ENCODE measurements at regions not wholly inside any gene's neighbourhood (a gene's known extent, or its start where the extent isn't known, plus 50 kb on each side); places are given as distances from the start of the nearest gene placed in this dataset.

GRCh38 chr14:97604731-97605130 lies 807.5 kb downstream of the VRK1 start:
- Histone ChIP-seq H2AK5ac (ENCODE audit: low read length) (no peak overlapping the region), H3K4ac (ENCODE audit: low read depth, low read length) (no peak overlapping the region), H3K4me2 (ENCODE audit: low read length) (no peak overlapping the region), H3K9me3 (ENCODE audit: insufficient read depth, low read depth, low read length) (no peaks in the 10 kb centered on the region), H4K8ac (ENCODE audit: low read depth, low read length) (no peak overlapping the region), H3K27me3 (ENCODE audit: insufficient read depth, low read length) (no peaks in the 10 kb centered on the region), H3K18ac (ENCODE audit: low read length) (no peak overlapping the region), H3K79me2 (ENCODE audit: control insufficient read depth, insufficient read depth, low read length, poor library complexity) (no peaks in the 10 kb centered on the region), H3K9ac (ENCODE audit: low read length) (no peak overlapping the region), H3K23ac (ENCODE audit: low read length) (no peak overlapping the region), H2BK5ac (ENCODE audit: low read depth, low read length, poor library complexity) (no peak overlapping the region), H2AFZ (ENCODE audit: insufficient read depth, low read length, poor library complexity) (no peak overlapping the region), H2BK120ac (ENCODE audit: insufficient read depth, low read length, poor library complexity) (no peak overlapping the region), H2BK12ac (ENCODE audit: low read length) (no peak overlapping the region), H3K27ac (ENCODE audit: low read depth, low read length) (no peak overlapping the region), H3K79me1 (ENCODE audit: low read length) (no peaks in the 10 kb centered on the region), H4K12ac (ENCODE audit: low read depth, low read length) (no peak overlapping the region), H3K4me1 (ENCODE audit: control insufficient read depth in 1 of 2, insufficient read depth in 2 of 2, low read length in 2 of 2) (no peaks in the 10 kb centered on the region), H3K4me3 (ENCODE audit: low read depth, low read length) (no peak overlapping the region), H4K91ac (ENCODE audit: low read depth, low read length) (no peak overlapping the region), H3K36me3 (ENCODE audit: control insufficient read depth in 1 of 2, insufficient read depth in 2 of 2, low read length in 2 of 2) (no peaks in the 10 kb centered on the region), H3K14ac (ENCODE audit: low read length) (no peak overlapping the region)
- DNase-seq = no peak
- no CpG with 5 or more reads among the region's 6 CpGs for WGBS (ENCODE audit: extremely low coverage, insufficient coverage, insufficient read length)

- Histone ChIP-seq H4K91ac (ENCODE audit: low read depth, low read length) (no peak overlapping the region), H3K79me1 (ENCODE audit: low read length) (no peaks in the 10 kb centered on the region), H3K27me3 (ENCODE audit: insufficient read depth, low read length) (no peaks in the 10 kb centered on the region), H2BK5ac (ENCODE audit: low read depth, low read length, poor library complexity) (no peak overlapping the region), H3K23ac (ENCODE audit: low read length) (no peak overlapping the region), H3K14ac (ENCODE audit: low read length) (no peak overlapping the region), H3K9me3 (ENCODE audit: insufficient read depth, low read depth, low read length) (peaks cover 2% of the 10 kb centered on the region), H3K36me3 (ENCODE audit: control insufficient read depth in 1 of 2, insufficient read depth in 2 of 2, low read length in 2 of 2) (no peaks in the 10 kb centered on the region), H3K4ac (ENCODE audit: low read depth, low read length) (no peak overlapping the region), H2BK120ac (ENCODE audit: insufficient read depth, low read length, poor library complexity) (no peak overlapping the region), H3K27ac (ENCODE audit: low read depth, low read length) (no peak overlapping the region), H3K18ac (ENCODE audit: low read length) (no peak overlapping the region), H4K12ac (ENCODE audit: low read depth, low read length) (no peak overlapping the region), H3K4me1 (ENCODE audit: control insufficient read depth in 1 of 2, insufficient read depth in 2 of 2, low read length in 2 of 2) (no peaks in the 10 kb centered on the region), H3K4me2 (ENCODE audit: low read length) (no peak overlapping the region), H2AFZ (ENCODE audit: insufficient read depth, low read length, poor library complexity) (no peak overlapping the region), H3K4me3 (ENCODE audit: low read depth, low read length) (no peak overlapping the region), H2AK5ac (ENCODE audit: low read length) (no peak overlapping the region), H3K79me2 (ENCODE audit: control insufficient read depth, insufficient read depth, low read length, poor library complexity) (no peaks in the 10 kb centered on the region), H3K9ac (ENCODE audit: low read length) (peak overlapping the region; percentile 58), H4K8ac (ENCODE audit: low read depth, low read length) (no peak overlapping the region), H2BK12ac (ENCODE audit: low read length) (no peak overlapping the region)
- no CpG with 5 or more reads among the region's 3 CpGs for WGBS (ENCODE audit: extremely low coverage, insufficient coverage, insufficient read length)
- DNase-seq = no peak
Measured at GRCh38 chr14:97618401-97618800, 821.2 kb downstream of the VRK1 start.

DNA sequence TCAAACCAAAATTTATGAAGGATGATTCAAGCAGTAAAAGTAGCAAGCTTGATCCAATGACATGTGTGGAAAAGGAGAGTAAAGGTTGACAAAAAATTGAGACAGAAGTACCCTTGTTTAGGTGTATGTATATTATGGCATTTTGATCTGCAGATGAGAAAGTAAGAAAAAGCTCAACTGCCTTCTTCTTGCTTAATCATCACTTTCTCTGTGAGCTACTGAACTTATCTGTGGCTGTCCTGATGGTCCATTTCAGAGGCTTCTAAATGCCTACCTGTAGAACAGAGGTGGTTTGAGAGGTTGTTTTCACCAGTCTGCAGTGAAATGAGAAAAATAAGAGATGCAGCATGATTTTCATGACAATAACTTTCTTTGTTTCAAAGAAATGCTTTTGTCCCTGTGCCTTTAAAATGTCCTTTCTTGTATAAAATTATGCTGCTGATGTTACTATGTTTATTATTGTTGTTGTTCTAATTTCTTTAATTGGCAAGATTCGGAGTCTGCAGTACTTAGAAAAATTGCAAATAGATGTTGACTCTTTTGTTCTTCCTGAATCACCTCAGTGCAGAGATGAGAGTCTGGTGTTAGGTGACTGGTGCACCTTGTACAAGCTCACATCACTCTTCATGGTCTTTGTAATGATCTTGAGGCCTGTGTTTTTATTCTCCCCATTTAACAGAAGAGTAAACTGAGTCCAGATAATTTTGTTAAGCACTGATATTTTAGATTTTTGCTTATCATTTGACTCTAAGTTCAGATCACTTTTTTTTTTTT lies 821.9 kb downstream of the VRK1 start:
- H3K14ac ChIP-seq (ENCODE audit: low read length) = no peak overlapping the region
- H2BK12ac ChIP-seq (ENCODE audit: low read length) = no peak overlapping the region
- no peak overlapping the region for H2AK5ac ChIP-seq (ENCODE audit: low read length)
- no peak overlapping the region for H3K4me2 ChIP-seq (ENCODE audit: low read length)
- H3K18ac ChIP-seq (ENCODE audit: low read length) = no peak overlapping the region
- no peak overlapping the region for H4K12ac ChIP-seq (ENCODE audit: low read depth, low read length)
- no CpG with 5 or more reads among the region's 1 CpG for WGBS (ENCODE audit: extremely low coverage, insufficient coverage, insufficient read length)
- no peak overlapping the region for H2AFZ ChIP-seq (ENCODE audit: insufficient read depth, low read length, poor library complexity)
- no peaks in the 10 kb centered on the region for H3K27me3 ChIP-seq (ENCODE audit: insufficient read depth, low read length)
- no peaks in the 10 kb centered on the region for H3K79me2 ChIP-seq (ENCODE audit: control insufficient read depth, insufficient read depth, low read length, poor library complexity)
- H3K79me1 ChIP-seq (ENCODE audit: low read length) = no peaks in the 10 kb centered on the region
- no peaks in the 10 kb centered on the region for H3K36me3 ChIP-seq (ENCODE audit: control insufficient read depth in 1 of 2, insufficient read depth in 2 of 2, low read length in 2 of 2)
- DNase-seq = no peak
- no peak overlapping the region for H4K8ac ChIP-seq (ENCODE audit: low read depth, low read length)
- H3K4me3 ChIP-seq (ENCODE audit: low read depth, low read length) = no peak overlapping the region
- no peak overlapping the region for H2BK5ac ChIP-seq (ENCODE audit: low read depth, low read length, poor library complexity)
- no peaks in the 10 kb centered on the region for H3K4me1 ChIP-seq (ENCODE audit: control insufficient read depth in 1 of 2, insufficient read depth in 2 of 2, low read length in 2 of 2)
- no peak overlapping the region for H3K9ac ChIP-seq (ENCODE audit: low read length)
- no peak overlapping the region for H3K23ac ChIP-seq (ENCODE audit: low read length)
- no peak overlapping the region for H3K4ac ChIP-seq (ENCODE audit: low read depth, low read length)
- H2BK120ac ChIP-seq (ENCODE audit: insufficient read depth, low read length, poor library complexity) = no peak overlapping the region
- no peak overlapping the region for H4K91ac ChIP-seq (ENCODE audit: low read depth, low read length)
- H3K27ac ChIP-seq (ENCODE audit: low read depth, low read length) = no peak overlapping the region
- H3K9me3 ChIP-seq (ENCODE audit: insufficient read depth, low read depth, low read length) = peaks cover 2% of the 10 kb centered on the region

GRCh38 chr14:97620066-97620465 lies 822.9 kb downstream of the VRK1 start:
- no peaks in the 10 kb centered on the region for H3K79me1 ChIP-seq (ENCODE audit: low read length)
- no peak overlapping the region for H2BK120ac ChIP-seq (ENCODE audit: insufficient read depth, low read length, poor library complexity)
- no peak overlapping the region for H3K27ac ChIP-seq (ENCODE audit: low read depth, low read length)
- no peak overlapping the region for H2BK5ac ChIP-seq (ENCODE audit: low read depth, low read length, poor library complexity)
- no peak overlapping the region for H3K4me2 ChIP-seq (ENCODE audit: low read length)
- H3K18ac ChIP-seq (ENCODE audit: low read length) = no peak overlapping the region
- H3K27me3 ChIP-seq (ENCODE audit: insufficient read depth, low read length) = no peaks in the 10 kb centered on the region
- H2BK12ac ChIP-seq (ENCODE audit: low read length) = no peak overlapping the region
- no peak overlapping the region for H4K91ac ChIP-seq (ENCODE audit: low read depth, low read length)
- H3K79me2 ChIP-seq (ENCODE audit: control insufficient read depth, insufficient read depth, low read length, poor library complexity) = no peaks in the 10 kb centered on the region
- no CpG with 5 or more reads among the region's 5 CpGs for WGBS (ENCODE audit: extremely low coverage, insufficient coverage, insufficient read length)
- no peak overlapping the region for H3K14ac ChIP-seq (ENCODE audit: low read length)
- H3K4me1 ChIP-seq (ENCODE audit: control insufficient read depth in 1 of 2, insufficient read depth in 2 of 2, low read length in 2 of 2) = no peaks in the 10 kb centered on the region
- H4K12ac ChIP-seq (ENCODE audit: low read depth, low read length) = no peak overlapping the region
- H4K8ac ChIP-seq (ENCODE audit: low read depth, low read length) = no peak overlapping the region
- no peak overlapping the region for H3K4ac ChIP-seq (ENCODE audit: low read depth, low read length)
- H3K36me3 ChIP-seq (ENCODE audit: control insufficient read depth in 1 of 2, insufficient read depth in 2 of 2, low read length in 2 of 2) = no peaks in the 10 kb centered on the region
- no peak overlapping the region for H2AK5ac ChIP-seq (ENCODE audit: low read length)
- H3K23ac ChIP-seq (ENCODE audit: low read length) = no peak overlapping the region
- H2AFZ ChIP-seq (ENCODE audit: insufficient read depth, low read length, poor library complexity) = no peak overlapping the region
- no peak overlapping the region for H3K4me3 ChIP-seq (ENCODE audit: low read depth, low read length)
- no peak overlapping the region for H3K9ac ChIP-seq (ENCODE audit: low read length)
- no peak for DNase-seq
- peaks cover 2% of the 10 kb centered on the region for H3K9me3 ChIP-seq (ENCODE audit: insufficient read depth, low read depth, low read length)
